Subcutaneous abdominal adipose tissue (tissue), 5 donors: ENCODE measurements at regions not wholly inside any gene's neighbourhood (a gene's known extent, or its start where the extent isn't known, plus 50 kb on each side); places are given as distances from the start of the nearest gene placed in this dataset.

Source experiments
- H3K27ac ChIP-seq: one replicate; pipeline ENCODE4 v1.7.0; 2013; ENCODE audit warnings: low read depth, mild to moderate bottlenecking, inconsistent platforms, low read length, moderate library complexity
- H3K27me3 ChIP-seq, 5 donors: one replicate each; pipeline ENCODE4 v1.7.0; 2013; ENCODE audit warnings: low read length in 5 of 5, inconsistent platforms in 1 of 5; ENCODE audit not compliant: control insufficient read depth in 5 of 5, insufficient read depth in 4 of 5
- H3K36me3 ChIP-seq, 5 donors: one replicate each; pipeline ENCODE4 v1.7.0; 2013; ENCODE audit warnings: low read length in 5 of 5; ENCODE audit not compliant: control insufficient read depth in 5 of 5, insufficient read depth in 5 of 5
- H3K4me1 ChIP-seq, 5 donors: one replicate each; pipeline ENCODE4 v1.7.0; 2013; ENCODE audit warnings: low read length in 5 of 5, mild to moderate bottlenecking in 3 of 5, moderate library complexity in 1 of 5; ENCODE audit not compliant: control insufficient read depth in 5 of 5, insufficient read depth in 5 of 5
- H3K4me3 ChIP-seq, 5 donors: one replicate each; pipeline ENCODE4 v1.7.0; 2013; ENCODE audit warnings: low read length in 5 of 5, low read depth in 1 of 5
- H3K9ac ChIP-seq, 5 donors: one replicate each; pipeline ENCODE4 v1.7.0; 2013; ENCODE audit warnings: low read length in 5 of 5, mild to moderate bottlenecking in 4 of 5, moderate library complexity in 3 of 5
- H3K9me3 ChIP-seq, 5 donors: one replicate each; pipeline ENCODE4 v1.7.0; 2013; ENCODE audit warnings: low read length in 5 of 5; ENCODE audit not compliant: control insufficient read depth in 5 of 5
- donor health status: healthy.
- donor health status: healthy.
- donor health status: healthy.
- donor health status: healthy.
- donor health status: healthy.

GRCh38 chr14:34931206-34931605 lies 51.6 kb upstream of the SRP54 start:
- no peak overlapping the region for H3K9ac ChIP-seq
- H3K4me1 ChIP-seq = peaks cover 0 to 7% (median 4%) of the 10 kb centered on the region in 5 donors
- no peaks in the 10 kb centered on the region for H3K36me3 ChIP-seq
- peak overlapping the region; percentile 20 for H3K27ac ChIP-seq
- H3K27me3 ChIP-seq = no peaks in the 10 kb centered on the region
- H3K4me3 ChIP-seq = no peak overlapping the region
- H3K9me3 ChIP-seq = no peaks in the 10 kb centered on the region

DNA sequence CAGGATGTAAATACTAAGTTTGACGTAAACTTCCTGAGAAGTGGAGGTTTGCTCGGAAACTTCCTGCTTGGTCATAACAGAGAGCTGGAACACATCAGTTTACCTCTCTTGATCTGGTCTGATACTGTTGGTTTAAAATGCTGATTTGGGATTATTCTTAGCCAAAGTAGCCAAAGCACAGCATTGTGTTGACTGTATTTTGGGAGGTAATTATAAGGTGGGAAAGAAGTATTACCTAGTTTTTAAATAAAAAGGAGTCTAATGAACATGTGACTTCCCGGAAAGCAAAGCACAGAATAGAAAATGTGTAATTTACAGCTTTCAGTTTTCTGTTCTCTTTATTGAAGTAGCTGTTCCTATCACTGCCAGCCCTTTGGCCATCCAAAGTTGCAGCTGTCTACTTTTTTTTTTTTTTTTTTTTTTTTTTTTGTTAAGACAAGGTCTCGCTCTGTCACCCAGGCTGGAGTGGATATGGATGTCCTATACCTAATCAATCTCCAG lies 52.2 kb upstream of the SRP54 start:
- Histone ChIP-seq H3K9me3 (no peaks in the 10 kb centered on the region), H3K27me3 (no peaks in the 10 kb centered on the region), H3K27ac (peak overlapping the region; percentile 20), H3K4me3 (no peak overlapping the region), H3K4me1 (peaks cover 0 to 7% (median 4%) of the 10 kb centered on the region in 5 donors), H3K9ac (no peak overlapping the region), H3K36me3 (no peaks in the 10 kb centered on the region)

GRCh38 chr14:34926552-34926951 lies 51.4 kb upstream of the BAZ1A start:
- Histone ChIP-seq H3K9ac (no peak overlapping the region), H3K9me3 (no peaks in the 10 kb centered on the region), H3K4me1 (peaks cover 0 to 5% (median 4%) of the 10 kb centered on the region in 5 donors), H3K27me3 (no peaks in the 10 kb centered on the region), H3K4me3 (no peak overlapping the region), H3K36me3 (no peaks in the 10 kb centered on the region), H3K27ac (no peak overlapping the region)
